HL-60 (cell line): ENCODE measurements at regions not wholly inside any gene's neighbourhood (a gene's known extent, or its start where the extent isn't known, plus 50 kb on each side); places are given as distances from the start of the nearest gene placed in this dataset.

Experiments
- DNase-seq, 2 experiments: peaks; one replicate each; pipeline ENCODE4 v3.0.0-alpha.2; 2010 to 2020; ENCODE audit warnings: low read depth in 1 of 2, low spot score in 1 of 2
- H3K27ac ChIP-seq: fragments of 250-450 bp; sonication (Bioruptor Pico); replicated peaks from 2 replicates; pipeline ENCODE4 v1.5.1; 2020; ENCODE audit warnings: mild to moderate bottlenecking, moderate library complexity
- H3K27me3 ChIP-seq: fragments of 250-450 bp; sonication (Bioruptor Pico); 2 replicates; pipeline ENCODE4 v1.5.1; 2021; ENCODE audit warnings: mild to moderate bottlenecking, moderate library complexity; ENCODE audit not compliant: insufficient read depth, poor library complexity, severe bottlenecking
- H3K4me3 ChIP-seq: replicated peaks from 2 replicates; pipeline ENCODE4 v1.5.1; 2011; ENCODE audit warnings: mild to moderate bottlenecking, control low read depth, low read length; ENCODE audit not compliant: insufficient read depth
- CTCF ChIP-seq: IDR thresholded peaks from one replicate; pipeline ENCODE4 v1.5.1; 2011; ENCODE audit warnings: low read length, control low read depth, inconsistent platforms; ENCODE audit not compliant: insufficient read depth
- GABPA ChIP-seq: IDR thresholded peaks from 2 replicates; pipeline ENCODE4 v1.6.1; 2012; ENCODE audit warnings: low read depth
- POLR2AphosphoS5 ChIP-seq: IDR thresholded peaks from 2 replicates; pipeline ENCODE4 v1.6.1; 2012; ENCODE audit warnings: low read depth
- REST ChIP-seq: IDR thresholded peaks from 2 replicates; pipeline ENCODE4 v1.6.1; 2012; ENCODE audit warnings: low read depth; ENCODE audit not compliant: insufficient replicate concordance
- SPI1 ChIP-seq: IDR thresholded peaks from 2 replicates; pipeline ENCODE4 v1.6.1; 2012; ENCODE audit warnings: low read depth, mild to moderate bottlenecking, borderline replicate concordance

- H3K4me3 ChIP-seq = no peak overlapping the region
- no peaks in the 10 kb centered on the region for H3K27me3 ChIP-seq
- DNase-seq = no peak
- H3K27ac ChIP-seq = no peak overlapping the region
- no peak for TF ChIP-seq POLR2AphosphoS5
- no peak for TF ChIP-seq SPI1
- no peak for TF ChIP-seq CTCF
- no peak for TF ChIP-seq REST
- no peak for TF ChIP-seq GABPA
These were observed 137.3 kb upstream of the RPL34 start for GRCh38 chr4:108483079-108483478.

DNA sequence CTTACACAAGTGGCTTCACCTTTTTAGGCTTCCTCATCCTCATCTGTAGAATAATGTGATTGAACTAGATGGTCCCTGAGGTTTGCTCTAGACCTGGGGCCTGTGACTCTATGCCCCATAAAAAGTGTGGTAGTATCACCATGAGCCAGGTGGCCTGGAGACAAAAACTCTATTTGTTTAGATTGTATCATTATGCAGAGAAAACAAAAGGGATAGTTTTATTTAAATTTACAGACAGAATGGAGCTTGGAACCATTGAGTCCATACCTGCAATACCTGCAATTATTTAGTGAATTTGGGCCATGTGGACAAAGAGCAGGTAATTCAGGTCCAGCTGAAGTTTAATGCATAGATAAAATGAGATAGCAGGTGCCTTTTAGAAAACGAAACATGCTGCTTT, 139.5 kb upstream of the RPL34 start:
- no peaks in the 10 kb centered on the region for H3K27me3 ChIP-seq
- DNase-seq = no peak
- H3K4me3 ChIP-seq = no peak overlapping the region
- no peak overlapping the region for H3K27ac ChIP-seq
- no peak for TF ChIP-seq POLR2AphosphoS5
- no peak for TF ChIP-seq CTCF
- TF ChIP-seq REST = no peak

DNA sequence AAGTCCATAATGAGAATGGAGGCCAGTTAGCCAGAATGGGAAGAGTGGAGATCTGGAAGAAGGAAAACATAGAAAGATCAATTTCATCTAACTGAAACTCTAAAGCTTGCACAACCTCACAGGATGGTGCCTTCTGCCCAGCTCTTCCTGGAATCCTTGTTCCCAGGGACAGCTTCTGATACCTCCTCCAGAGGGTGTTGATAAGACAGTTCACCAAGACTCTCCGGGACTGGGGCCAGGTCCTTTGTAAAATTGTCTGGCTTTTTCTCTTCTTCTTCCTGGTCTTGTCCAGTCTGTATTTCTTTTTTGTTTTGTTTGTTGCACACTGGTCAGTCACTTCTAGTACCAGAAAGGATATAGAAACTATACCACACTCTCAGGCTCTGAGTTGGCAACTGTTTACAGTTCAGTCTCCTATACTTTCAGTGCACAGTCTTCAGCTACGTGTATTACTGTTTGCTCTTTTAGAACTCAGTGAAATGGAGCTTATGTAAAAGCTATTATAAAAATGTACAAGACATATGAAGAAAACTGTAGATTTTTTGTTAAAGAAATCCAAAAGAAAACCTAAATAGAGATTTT, 142.8 kb upstream of the RPL34 start:
- H3K4me3 ChIP-seq = no peak overlapping the region
- no peak for DNase-seq
- no peak overlapping the region for H3K27ac ChIP-seq
- TF ChIP-seq REST (no peak), POLR2AphosphoS5 (no peak), GABPA (no peak), SPI1 (no peak), CTCF (no peak)
- H3K27me3 ChIP-seq = no peaks in the 10 kb centered on the region
